HEK293 (cell line): ENCODE measurements at regions not wholly inside any gene's neighbourhood (a gene's known extent, or its start where the extent isn't known, plus 50 kb on each side); places are given as distances from the start of the nearest gene placed in this dataset.

Experiments
- CTCF ChIA-PET: fragments of 350-600 bp; formaldehyde crosslinking; extraction: SDS; loops from one replicate; lab custom pipeline; 2021; ENCODE audit warnings: antibody characterized with exemption; lab: Yijun Ruan, JAX
- POLR2A ChIA-PET: fragments of 300-600 bp; formaldehyde crosslinking; extraction: SDS; loops from one replicate; lab custom pipeline; 2020; ENCODE audit warnings: antibody characterized with exemption, inconsistent platforms; lab: Yijun Ruan, JAX
- H3K27ac ChIP-seq: fragments of 200-500 bp; sonication (Bioruptor generic); 2 replicates; pipeline ENCODE4 v1.5.1; 2014; ENCODE audit warnings: low read depth, low read length, control low read depth, inconsistent platforms; ENCODE audit errors: extremely low read depth
- H3K36me3 ChIP-seq, 2 experiments: fragments of 200-500 bp in 1 of 2; sonication (Bioruptor generic) in 1 of 2; 1 replicate in 1 of 2; 2 replicates in 1 of 2; pipeline ENCODE4 v1.5.1; 2014 to 2017; ENCODE audit warnings: inconsistent platforms in 2 of 2, low read length in 2 of 2; ENCODE audit not compliant: control insufficient read depth in 2 of 2, insufficient read depth in 1 of 2
- H3K4me1 ChIP-seq: fragments of 200-500 bp; sonication (Bioruptor generic); 2 replicates; pipeline ENCODE4 v1.5.1; 2014; ENCODE audit warnings: mild to moderate bottlenecking, low read length, inconsistent platforms; ENCODE audit not compliant: control insufficient read depth, insufficient read depth
- H3K4me3 ChIP-seq: 2 replicates; pipeline ENCODE4 v1.5.1; 2011; ENCODE audit warnings: low read depth, mild to moderate bottlenecking, control low read depth, low read length, moderate library complexity
- H3K9me3 ChIP-seq: fragments of 200-500 bp; sonication (Bioruptor generic); 2 replicates; pipeline ENCODE4 v1.5.1; 2014; ENCODE audit warnings: low read depth, low read length, inconsistent platforms; ENCODE audit not compliant: control insufficient read depth, insufficient read depth
- BCL11B ChIP-seq: fragments of 450-650 bp; formaldehyde crosslinking; IDR thresholded peaks from 2 replicates; pipeline ENCODE4 v1.5.1; 2016; ENCODE audit warnings: low read depth, missing biosample characterization, missing genetic modification characterization
- EGR2 ChIP-seq: fragments of 450-650 bp; formaldehyde crosslinking; IDR thresholded peaks from 2 replicates; pipeline ENCODE4 v1.5.1; 2016; ENCODE audit warnings: low read depth, missing biosample characterization, missing genetic modification characterization
- GLIS1 ChIP-seq: fragments of 450-650 bp; formaldehyde crosslinking; IDR thresholded peaks from 2 replicates; pipeline ENCODE4 v1.5.1; 2016; ENCODE audit warnings: missing biosample characterization, missing genetic modification characterization
- GLIS2 ChIP-seq: fragments of 450-650 bp; formaldehyde crosslinking; IDR thresholded peaks from 2 replicates; pipeline ENCODE4 v1.5.1; 2016; ENCODE audit warnings: missing biosample characterization, missing genetic modification characterization
- PRDM4 ChIP-seq: fragments of 450-650 bp; formaldehyde crosslinking; IDR thresholded peaks from 2 replicates; pipeline ENCODE4 v1.5.1; 2017; ENCODE audit warnings: missing biosample characterization, missing genetic modification characterization
- ZBTB1 ChIP-seq: fragments of 450-650 bp; formaldehyde crosslinking; IDR thresholded peaks from 2 replicates; pipeline ENCODE4 v1.5.1; 2016; ENCODE audit warnings: missing biosample characterization, missing genetic modification characterization
- ZBTB17 ChIP-seq: fragments of 450-650 bp; formaldehyde crosslinking; IDR thresholded peaks from 2 replicates; pipeline ENCODE4 v1.5.1; 2016; ENCODE audit warnings: missing biosample characterization, missing genetic modification characterization
- ZBTB21 ChIP-seq: fragments of 450-650 bp; formaldehyde crosslinking; IDR thresholded peaks from 2 replicates; pipeline ENCODE4 v1.5.1; 2017; ENCODE audit warnings: missing biosample characterization, missing genetic modification characterization
- ZEB2 ChIP-seq: fragments of 450-650 bp; formaldehyde crosslinking; IDR thresholded peaks from 2 replicates; pipeline ENCODE4 v1.5.1; 2016; ENCODE audit warnings: missing biosample characterization, missing genetic modification characterization
- ZFP41 ChIP-seq: fragments of 450-650 bp; formaldehyde crosslinking; IDR thresholded peaks from 2 replicates; pipeline ENCODE4 v1.5.1; 2016; ENCODE audit warnings: missing biosample characterization, missing genetic modification characterization, borderline replicate concordance
- ZNF114 ChIP-seq: fragments of 450-650 bp; formaldehyde crosslinking; IDR thresholded peaks from 2 replicates; pipeline ENCODE4 v1.5.0; 2017; ENCODE audit warnings: missing biosample characterization, missing genetic modification characterization
- ZNF24 ChIP-seq: fragments of 450-650 bp; formaldehyde crosslinking; IDR thresholded peaks from 2 replicates; pipeline ENCODE4 v1.5.1; 2016; ENCODE audit warnings: missing biosample characterization, missing genetic modification characterization
- ZNF311 ChIP-seq: fragments of 450-650 bp; formaldehyde crosslinking; IDR thresholded peaks from 2 replicates; pipeline ENCODE4 v1.5.1; 2017; ENCODE audit warnings: missing biosample characterization, missing genetic modification characterization, borderline replicate concordance
- ZNF404 ChIP-seq: fragments of 450-650 bp; formaldehyde crosslinking; IDR thresholded peaks from 2 replicates; pipeline ENCODE4 v1.5.1; 2017; ENCODE audit warnings: missing biosample characterization, missing genetic modification characterization
- ZNF501 ChIP-seq: fragments of 450-650 bp; formaldehyde crosslinking; IDR thresholded peaks from 2 replicates; pipeline ENCODE4 v1.5.1; 2016; ENCODE audit warnings: missing biosample characterization, missing genetic modification characterization
- ZNF521 ChIP-seq: fragments of 450-650 bp; formaldehyde crosslinking; IDR thresholded peaks from 2 replicates; pipeline ENCODE4 v1.5.1; 2017; ENCODE audit warnings: missing biosample characterization, mild to moderate bottlenecking, missing genetic modification characterization
- ZNF548 ChIP-seq: fragments of 450-650 bp; formaldehyde crosslinking; IDR thresholded peaks from 2 replicates; pipeline ENCODE4 v1.5.1; 2016; ENCODE audit warnings: missing biosample characterization, missing genetic modification characterization
- ZNF561 ChIP-seq: fragments of 450-650 bp; IDR thresholded peaks from 2 replicates; pipeline ENCODE4 v1.5.1; 2018; ENCODE audit warnings: missing biosample characterization, missing genetic modification characterization, borderline replicate concordance
- ZNF585B ChIP-seq: fragments of 450-650 bp; formaldehyde crosslinking; IDR thresholded peaks from 2 replicates; pipeline ENCODE4 v1.5.1; 2016; ENCODE audit warnings: missing biosample characterization, missing genetic modification characterization
- ZNF600 ChIP-seq: fragments of 450-650 bp; formaldehyde crosslinking; IDR thresholded peaks from 2 replicates; pipeline ENCODE4 v1.5.1; 2016; ENCODE audit warnings: missing biosample characterization, missing genetic modification characterization
- ZNF629 ChIP-seq: fragments of 450-650 bp; formaldehyde crosslinking; IDR thresholded peaks from 2 replicates; pipeline ENCODE4 v1.5.1; 2017; ENCODE audit warnings: missing biosample characterization, missing genetic modification characterization
- ZNF776 ChIP-seq: fragments of 450-650 bp; formaldehyde crosslinking; IDR thresholded peaks from 2 replicates; pipeline ENCODE4 v1.5.0; 2017; ENCODE audit warnings: missing biosample characterization, missing genetic modification characterization, borderline replicate concordance
- ZNF777 ChIP-seq: fragments of 450-650 bp; formaldehyde crosslinking; IDR thresholded peaks from 2 replicates; pipeline ENCODE4 v1.5.1; 2017; ENCODE audit warnings: missing biosample characterization, missing genetic modification characterization, borderline replicate concordance
- ZNF791 ChIP-seq: fragments of 450-650 bp; formaldehyde crosslinking; IDR thresholded peaks from 2 replicates; pipeline ENCODE4 v1.5.1; 2016; ENCODE audit warnings: missing biosample characterization, missing genetic modification characterization
- ZSCAN23 ChIP-seq: fragments of 450-650 bp; formaldehyde crosslinking; IDR thresholded peaks from 2 replicates; pipeline ENCODE4 v1.5.1; 2016; ENCODE audit warnings: missing biosample characterization, missing genetic modification characterization
- TF ChIP-seq, protein P1 (sequence below): fragments of 450-650 bp; formaldehyde crosslinking; optimal IDR thresholded peaks from 2 replicates; pipeline ENCODE3; 2016; ENCODE audit warnings: missing biosample characterization, mild to moderate bottlenecking, missing genetic modification characterization
- TF ChIP-seq, protein P2 (sequence below): fragments of 450-650 bp; formaldehyde crosslinking; IDR thresholded peaks from 2 replicates; pipeline ENCODE4 v1.5.1; 2016; ENCODE audit warnings: missing biosample characterization, missing genetic modification characterization
- TF ChIP-seq, protein P3 (sequence below): fragments of 450-650 bp; formaldehyde crosslinking; IDR thresholded peaks from 2 replicates; pipeline ENCODE4 v1.5.1; 2016; ENCODE audit warnings: missing biosample characterization, missing genetic modification characterization

DNA sequence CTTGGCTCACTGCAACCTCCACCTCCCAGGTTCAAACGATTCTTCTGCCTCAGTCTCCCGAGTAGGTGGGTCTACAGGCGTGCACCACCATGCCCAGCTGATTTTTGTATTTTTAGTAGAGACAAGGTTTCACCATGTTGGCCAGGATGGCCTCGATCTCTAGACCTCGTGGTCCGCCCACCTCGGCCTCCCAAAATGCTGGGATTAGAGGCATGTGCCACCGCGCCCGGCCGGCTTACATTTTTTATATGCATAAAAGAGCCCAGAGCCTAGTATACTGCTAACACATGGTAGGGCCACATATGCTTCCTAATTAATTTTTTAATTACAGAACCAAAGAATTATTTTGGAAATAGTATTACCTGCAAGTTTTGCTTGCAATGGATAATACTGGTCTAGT is 1325.4 kb downstream of the PLA2G4A start:
- Histone ChIP-seq H3K9me3 (no peaks in the 10 kb centered on the region), H3K4me3 (no peak overlapping the region), H3K4me1 (no peaks in the 10 kb centered on the region), H3K27ac (no peak overlapping the region), H3K36me3 (no peaks in the 10 kb centered on the region)
- POLR2A ChIA-PET: no interaction called here
- TF ChIP-seq, protein P1, sequence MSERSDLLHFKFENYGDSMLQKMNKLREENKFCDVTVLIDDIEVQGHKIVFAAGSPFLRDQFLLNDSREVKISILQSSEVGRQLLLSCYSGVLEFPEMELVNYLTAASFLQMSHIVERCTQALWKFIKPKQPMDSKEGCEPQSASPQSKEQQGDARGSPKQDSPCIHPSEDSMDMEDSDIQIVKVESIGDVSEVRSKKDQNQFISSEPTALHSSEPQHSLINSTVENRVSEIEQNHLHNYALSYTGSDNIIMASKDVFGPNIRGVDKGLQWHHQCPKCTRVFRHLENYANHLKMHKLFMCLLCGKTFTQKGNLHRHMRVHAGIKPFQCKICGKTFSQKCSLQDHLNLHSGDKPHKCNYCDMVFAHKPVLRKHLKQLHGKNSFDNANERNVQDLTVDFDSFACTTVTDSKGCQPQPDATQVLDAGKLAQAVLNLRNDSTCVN (tag by site-specific recombination): no peak
- TF ChIP-seq ZNF629 (tag by site-specific recombination) (no peak), ZBTB21 (tag by site-specific recombination) (no peak), ZSCAN23 (no peak), ZNF114 (no peak)
- CTCF ChIA-PET: no interaction called here

DNA sequence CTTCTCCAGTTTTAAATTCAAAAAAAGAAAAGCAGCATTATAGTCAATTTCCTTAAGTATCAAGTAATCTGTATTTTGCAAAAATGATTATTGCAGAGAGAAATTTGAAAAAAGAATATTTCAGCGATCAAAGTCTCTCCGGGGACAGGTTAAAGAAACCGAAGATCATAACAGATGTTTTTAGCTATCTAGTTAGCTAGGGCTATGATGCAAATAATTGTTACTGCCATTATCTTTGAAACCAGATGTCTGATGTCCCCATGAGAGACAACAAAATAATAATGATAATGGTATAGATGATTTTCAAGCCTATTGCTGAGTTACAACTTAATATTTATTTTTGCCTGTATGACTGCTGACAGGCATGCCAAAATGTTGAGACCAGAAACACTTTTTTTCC is 1326.0 kb downstream of the PLA2G4A start:
- CTCF ChIA-PET: interaction anchor here (0.6 kb wide), 1 partner anchor 1103 kb away, joined by 3 read pairs; no protein-coding TSS in a partner anchor
- POLR2A ChIA-PET: no interaction called here
- no peaks in the 10 kb centered on the region for H3K4me1 ChIP-seq
- H3K9me3 ChIP-seq: no peaks in the 10 kb centered on the region
- H3K4me3 ChIP-seq: no peak overlapping the region
- no peak overlapping the region for H3K27ac ChIP-seq
- TF ChIP-seq ZNF561: no peak
- TF ChIP-seq ZNF404: no peak
- TF ChIP-seq ZFP41 (tag by site-specific recombination): no peak
- TF ChIP-seq ZNF600: no peak
- no peak for TF ChIP-seq ZNF521
- no peak for TF ChIP-seq ZNF777
- no peak for TF ChIP-seq ZNF501
- TF ChIP-seq, protein P2, sequence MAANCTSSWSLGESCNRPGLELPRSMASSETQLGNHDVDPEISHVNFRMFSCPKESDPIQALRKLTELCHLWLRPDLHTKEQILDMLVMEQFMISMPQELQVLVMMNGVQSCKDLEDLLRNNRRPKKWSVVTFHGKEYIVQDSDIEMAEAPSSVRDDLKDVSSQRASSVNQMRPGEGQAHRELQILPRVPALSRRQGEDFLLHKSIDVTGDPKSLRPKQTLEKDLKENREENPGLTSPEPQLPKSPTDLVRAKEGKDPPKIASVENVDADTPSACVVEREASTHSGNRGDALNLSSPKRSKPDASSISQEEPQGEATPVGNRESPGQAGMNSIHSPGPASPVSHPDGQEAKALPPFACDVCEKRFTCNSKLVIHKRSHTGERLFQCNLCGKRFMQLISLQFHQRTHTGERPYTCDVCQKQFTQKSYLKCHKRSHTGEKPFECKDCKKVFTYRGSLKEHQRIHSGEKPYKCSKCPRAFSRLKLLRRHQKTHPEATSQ (tag by site-specific recombination): no peak
- H3K36me3 ChIP-seq: no peaks in the 10 kb centered on the region

DNA sequence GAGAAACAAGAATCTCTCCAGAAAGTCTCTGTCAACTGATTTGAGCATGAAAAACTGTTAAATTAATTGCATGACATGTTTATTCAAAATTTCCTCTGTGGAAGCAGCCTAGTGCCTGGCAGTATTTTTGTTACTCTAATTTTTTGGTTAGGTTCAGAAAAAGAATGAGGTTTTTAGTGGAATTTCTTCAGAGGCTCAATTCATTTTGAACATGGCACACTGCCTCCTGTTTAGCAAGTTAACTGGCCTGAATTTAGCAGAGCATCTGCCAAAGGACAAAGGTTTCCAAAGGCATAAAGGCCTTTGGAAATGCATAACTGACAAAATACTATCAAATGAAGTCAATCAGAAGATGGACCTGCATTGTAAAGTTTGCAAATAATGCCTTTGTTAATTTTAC is 1326.5 kb downstream of the PLA2G4A start:
- ChIA-PET POLR2A (no interaction called here), CTCF (no interaction called here)
- H3K36me3 ChIP-seq: no peaks in the 10 kb centered on the region
- no peak overlapping the region for H3K27ac ChIP-seq
- no peaks in the 10 kb centered on the region for H3K9me3 ChIP-seq
- no peaks in the 10 kb centered on the region for H3K4me1 ChIP-seq
- H3K4me3 ChIP-seq: no peak overlapping the region
- TF ChIP-seq, protein P3, sequence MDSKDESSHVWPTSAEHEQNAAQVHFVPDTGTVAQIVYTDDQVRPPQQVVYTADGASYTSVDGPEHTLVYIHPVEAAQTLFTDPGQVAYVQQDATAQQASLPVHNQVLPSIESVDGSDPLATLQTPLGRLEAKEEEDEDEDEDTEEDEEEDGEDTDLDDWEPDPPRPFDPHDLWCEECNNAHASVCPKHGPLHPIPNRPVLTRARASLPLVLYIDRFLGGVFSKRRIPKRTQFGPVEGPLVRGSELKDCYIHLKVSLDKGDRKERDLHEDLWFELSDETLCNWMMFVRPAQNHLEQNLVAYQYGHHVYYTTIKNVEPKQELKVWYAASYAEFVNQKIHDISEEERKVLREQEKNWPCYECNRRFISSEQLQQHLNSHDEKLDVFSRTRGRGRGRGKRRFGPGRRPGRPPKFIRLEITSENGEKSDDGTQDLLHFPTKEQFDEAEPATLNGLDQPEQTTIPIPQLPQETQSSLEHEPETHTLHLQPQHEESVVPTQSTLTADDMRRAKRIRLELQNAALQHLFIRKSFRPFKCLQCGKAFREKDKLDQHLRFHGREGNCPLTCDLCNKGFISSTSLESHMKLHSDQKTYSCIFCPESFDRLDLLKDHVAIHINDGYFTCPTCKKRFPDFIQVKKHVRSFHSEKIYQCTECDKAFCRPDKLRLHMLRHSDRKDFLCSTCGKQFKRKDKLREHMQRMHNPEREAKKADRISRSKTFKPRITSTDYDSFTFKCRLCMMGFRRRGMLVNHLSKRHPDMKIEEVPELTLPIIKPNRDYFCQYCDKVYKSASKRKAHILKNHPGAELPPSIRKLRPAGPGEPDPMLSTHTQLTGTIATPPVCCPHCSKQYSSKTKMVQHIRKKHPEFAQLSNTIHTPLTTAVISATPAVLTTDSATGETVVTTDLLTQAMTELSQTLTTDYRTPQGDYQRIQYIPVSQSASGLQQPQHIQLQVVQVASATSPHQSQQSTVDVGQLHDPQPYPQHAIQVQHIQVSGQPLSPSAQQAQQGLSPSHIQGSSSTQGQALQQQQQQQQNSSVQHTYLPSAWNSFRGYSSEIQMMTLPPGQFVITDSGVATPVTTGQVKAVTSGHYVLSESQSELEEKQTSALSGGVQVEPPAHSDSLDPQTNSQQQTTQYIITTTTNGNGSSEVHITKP (tag by site-specific recombination): no peak
- TF ChIP-seq ZEB2 (tag by site-specific recombination) (no peak), GLIS2 (no peak), EGR2 (tag by site-specific recombination) (no peak), PRDM4 (tag by site-specific recombination) (no peak), ZNF776 (tag by site-specific recombination) (no peak), BCL11B (tag by site-specific recombination) (no peak), ZBTB1 (no peak), ZNF791 (no peak), ZNF24 (tag by site-specific recombination) (no peak), ZNF311 (tag by site-specific recombination) (no peak), GLIS1 (tag by site-specific recombination) (no peak), ZBTB17 (tag by site-specific recombination) (no peak), ZNF548 (tag by site-specific recombination) (no peak), ZNF585B (no peak)
